Right hindlimb (tissue), 1 donor: ENCODE measurements at regions not wholly inside any gene's neighbourhood (a gene's known extent, or its start where the extent isn't known, plus 50 kb on each side); places are given as distances from the start of the nearest gene placed in this dataset.
A peak's percentile ranks its signal among the peaks of the same experiment; 100 is the strongest.
"Not testable (repeated sequence)": the region's sequence is repeated elsewhere in the genome, so short reads cannot be mapped to it uniquely, and the experiment has no call there.

Source experiments
- DNase-seq: peaks from one replicate; pipeline ENCODE4 v3.0.0-alpha.2; 2018

DNA sequence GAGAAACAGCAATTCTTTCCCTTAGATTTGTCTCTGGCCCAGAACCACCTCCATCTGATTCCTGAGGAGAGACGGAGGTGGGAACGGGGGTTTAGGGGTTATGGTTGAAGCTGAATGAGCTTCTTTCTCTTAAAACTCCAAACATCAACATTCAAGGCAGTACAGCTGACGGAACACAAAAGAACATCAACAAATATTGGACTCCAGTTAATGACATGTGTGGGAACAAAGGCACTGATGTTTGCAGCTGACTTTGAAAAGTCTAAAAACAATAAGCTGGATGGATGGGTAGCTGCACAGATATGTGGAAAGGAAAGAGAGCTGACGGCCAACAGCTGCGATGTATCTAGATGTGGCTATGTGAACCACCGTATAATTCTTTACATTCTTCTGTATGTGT is 256.5 kb downstream of the SOD2 start:
- DNase-seq = no peak

DNA sequence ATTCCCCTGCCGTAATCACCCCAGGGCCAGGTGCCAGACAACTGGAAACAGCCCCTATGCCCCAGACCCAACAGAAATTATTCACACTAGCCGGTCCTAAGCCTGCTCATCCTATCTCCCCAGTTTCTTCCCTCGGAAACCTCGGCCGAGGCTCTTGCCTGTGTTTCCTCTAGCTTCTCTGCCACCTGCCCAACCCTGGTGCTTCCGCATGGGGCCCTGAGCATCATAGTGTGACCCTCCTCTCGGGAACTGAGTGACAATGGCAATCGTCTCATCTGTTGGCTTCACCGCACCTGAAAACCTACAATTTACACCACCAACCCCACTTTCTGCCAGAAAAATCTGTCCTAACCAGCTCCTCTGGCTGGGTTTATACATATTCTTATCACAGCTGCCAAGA is 257.3 kb downstream of the SOD2 start:
- no peak for DNase-seq

DNA sequence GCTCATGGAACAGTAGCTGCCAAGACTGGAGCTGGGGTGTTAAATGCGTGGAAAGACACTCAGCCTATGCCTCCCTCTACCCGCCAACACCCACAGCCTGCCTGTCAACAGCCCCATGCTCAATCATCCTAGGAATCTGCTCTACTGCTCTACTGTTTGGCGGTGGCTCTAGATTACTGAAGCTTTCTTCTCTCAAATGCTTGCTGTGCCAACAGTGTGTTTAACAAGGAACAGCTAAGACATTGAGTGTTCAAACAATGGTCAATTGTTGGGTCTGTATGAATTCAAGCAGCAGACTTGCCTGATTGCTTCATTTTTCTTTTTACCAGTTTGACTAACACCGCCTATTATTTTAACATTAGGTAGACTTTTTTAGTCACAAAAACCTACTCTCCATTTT is 258.6 kb downstream of the SOD2 start:
- no peak for DNase-seq

DNA sequence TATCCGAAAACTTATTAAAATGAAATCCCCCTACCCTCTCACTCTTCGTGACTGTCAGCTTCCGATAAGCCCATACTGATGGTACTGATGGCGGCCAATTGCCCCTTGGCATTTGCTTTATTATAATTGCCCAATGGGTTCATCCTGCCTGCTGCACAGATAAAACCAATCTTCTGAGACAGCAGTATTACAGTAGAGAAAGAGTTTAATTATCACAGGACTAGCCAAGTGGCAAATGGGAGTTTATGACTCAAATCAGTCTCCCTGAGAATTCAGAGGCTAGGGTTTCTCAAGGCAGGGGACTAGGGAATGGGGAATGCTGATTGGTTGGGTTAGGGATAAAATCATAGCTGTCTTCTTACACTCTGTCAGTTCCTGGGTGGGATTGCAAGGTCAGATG is 259.5 kb downstream of the SOD2 start:
- no peak for DNase-seq

DNA sequence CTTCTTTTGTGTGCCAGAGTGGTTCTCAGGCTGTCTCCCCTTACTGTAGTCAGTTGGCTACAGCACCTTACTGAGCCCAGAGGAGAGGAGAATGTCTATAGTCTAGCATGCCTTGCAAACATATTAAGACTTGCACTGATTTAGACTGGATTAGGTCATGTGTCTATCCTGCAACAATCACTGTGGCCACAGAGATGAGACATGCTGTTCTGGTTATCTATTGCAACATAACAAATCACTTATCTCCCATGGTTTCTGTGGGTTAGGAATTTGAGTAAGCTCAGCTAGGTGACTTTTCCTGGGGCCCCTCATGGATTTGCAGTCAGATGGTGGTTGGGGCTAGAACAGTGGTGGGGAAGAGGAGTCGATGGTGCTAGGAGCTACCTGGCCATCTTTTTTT is 261.3 kb downstream of the SOD2 start:
- no peak for DNase-seq

DNA sequence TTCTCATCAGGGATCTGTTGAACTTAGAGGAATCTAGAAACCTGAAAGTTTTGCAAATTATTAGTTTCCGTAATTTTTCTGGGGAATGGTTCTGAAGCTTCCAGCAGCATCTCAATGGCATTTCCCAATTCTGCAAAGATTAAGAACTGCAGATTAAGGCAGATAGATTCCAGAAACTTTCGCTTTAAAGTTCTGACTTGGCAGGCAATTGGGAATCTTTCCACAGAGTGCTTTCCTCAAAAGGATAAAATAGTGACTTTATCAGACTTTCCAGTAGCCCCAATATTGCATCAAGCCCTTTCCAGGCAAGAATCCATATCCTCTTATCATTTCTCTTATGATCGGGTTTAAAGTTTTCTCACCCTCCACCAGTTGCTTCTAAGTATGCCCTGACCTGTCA is 261.1 kb downstream of the FNDC1 start:
- DNase-seq = no peak

DNA sequence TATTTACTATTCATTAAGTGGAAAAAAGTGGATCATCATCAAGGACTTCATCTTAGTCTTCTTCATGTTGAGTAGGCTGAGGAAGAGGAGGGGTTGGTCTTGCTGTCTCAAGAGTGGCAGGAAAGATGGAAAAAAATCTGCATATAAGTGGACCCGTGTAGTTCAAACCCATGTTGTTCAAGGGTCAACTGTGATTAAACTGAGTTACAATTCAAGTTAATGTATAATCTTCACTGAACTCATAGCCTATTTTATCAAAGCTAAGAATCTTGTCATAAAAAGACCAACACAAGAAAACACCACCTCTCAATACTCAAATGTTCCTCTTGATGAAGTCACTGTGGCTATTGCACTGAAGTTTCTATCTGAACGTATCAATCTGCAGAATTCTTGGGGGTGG is 260.2 kb downstream of the FNDC1 start:
- DNase-seq = no peak

DNA sequence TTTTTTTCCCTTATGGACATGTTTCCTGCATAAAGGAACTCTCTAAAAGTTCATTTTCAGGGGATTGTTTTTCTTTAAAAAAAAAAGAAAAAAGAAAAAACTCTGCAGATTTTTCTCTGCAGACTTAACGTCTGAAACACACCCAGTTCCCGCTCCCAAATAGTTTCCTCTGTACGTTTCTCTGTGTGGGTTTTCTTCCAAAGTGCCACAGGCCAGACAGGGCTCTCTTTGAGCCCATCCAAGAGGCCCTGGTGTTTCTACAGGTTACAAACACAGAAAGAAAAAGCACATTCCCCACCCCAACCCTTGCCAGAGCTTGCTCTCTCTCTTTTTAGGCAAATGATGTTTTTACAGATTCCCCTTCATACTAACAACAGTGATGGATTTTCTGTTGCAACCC is 258.6 kb downstream of the FNDC1 start:
- DNase-seq = peak; percentile 66

DNA sequence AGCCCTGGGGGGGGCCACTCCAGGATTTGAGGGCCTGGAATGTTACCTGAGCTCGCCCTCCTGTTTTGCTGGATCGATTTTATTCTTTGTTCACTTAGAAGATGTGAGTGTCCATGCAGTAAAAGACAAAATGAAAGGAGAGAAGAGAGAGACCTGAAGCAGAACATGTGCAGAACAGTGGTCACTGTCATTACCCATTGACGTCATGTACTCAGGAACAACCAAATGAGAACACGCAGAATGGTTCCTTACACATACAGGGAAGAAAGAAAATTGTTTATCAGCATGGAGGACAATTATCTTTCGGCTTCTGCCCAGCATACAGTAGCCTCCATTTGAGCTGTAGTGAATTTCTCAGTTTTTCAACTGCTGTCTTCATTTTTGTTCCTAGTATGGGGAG is 258.1 kb downstream of the FNDC1 start:
- no peak for DNase-seq

DNA sequence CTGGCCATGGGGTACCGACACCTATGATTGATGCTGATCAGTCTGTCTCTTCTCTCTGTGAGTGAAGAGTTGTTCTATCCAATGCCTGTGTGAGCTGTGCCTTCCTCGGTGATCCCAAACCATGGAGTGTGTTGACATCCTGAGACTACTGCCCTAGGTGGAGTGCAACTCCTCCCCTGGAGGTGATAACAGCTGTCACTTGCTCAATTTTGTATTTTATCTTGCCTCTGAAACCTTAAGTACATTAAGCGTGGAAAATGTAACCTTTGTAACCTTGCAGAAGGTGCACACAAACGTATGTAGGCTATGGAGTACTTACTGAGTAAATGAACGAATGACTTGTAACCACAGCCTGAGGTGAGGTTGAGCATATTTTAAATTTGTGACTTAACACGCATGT is 256.2 kb downstream of the FNDC1 start:
- DNase-seq = no peak

DNA sequence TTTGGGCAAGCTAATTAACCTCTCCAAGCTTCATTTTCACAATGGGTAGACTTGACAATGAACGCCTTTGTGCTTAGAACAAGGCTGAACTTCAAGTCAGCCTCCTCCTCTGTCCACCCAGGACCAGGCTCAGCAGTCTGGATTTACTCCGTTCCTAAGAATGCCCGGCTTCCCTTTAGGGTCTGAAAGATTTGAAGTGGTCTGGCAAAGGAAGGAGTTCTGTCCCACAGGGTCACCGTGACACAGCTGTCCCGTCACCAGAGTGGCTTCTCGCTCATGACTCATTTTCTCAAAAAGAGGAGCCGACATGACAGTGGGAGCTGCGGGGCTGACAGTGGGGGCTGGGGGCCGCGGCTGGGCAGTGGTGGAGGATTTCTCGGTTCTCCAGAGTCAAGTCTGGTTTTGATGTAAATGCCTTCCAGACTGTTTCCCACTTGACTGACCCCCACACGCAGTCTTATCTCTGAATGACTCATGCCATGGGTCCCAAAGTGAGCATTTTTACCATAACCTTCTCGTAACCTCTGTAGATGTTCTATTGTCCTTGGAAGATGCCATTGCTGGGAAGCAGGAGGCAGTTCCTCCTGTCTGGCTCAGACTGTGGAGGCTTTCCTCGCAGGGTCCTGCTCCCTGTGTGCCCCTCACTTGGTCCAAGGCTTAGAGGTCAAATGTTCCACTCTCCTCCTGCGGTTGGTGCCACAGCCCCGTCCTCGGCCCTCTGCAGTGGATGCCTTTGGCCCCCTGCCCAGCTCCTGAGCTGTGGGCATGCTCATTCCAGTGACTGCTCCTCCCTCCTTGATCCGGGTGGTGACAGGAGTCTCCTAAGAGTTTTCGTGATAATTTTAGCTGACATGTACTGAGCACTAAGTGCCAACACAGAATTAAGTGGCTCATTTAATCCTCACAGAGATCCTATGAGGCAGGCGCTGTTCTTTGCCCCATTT is 253.1 kb downstream of the FNDC1 start:
- no peak for DNase-seq

DNA sequence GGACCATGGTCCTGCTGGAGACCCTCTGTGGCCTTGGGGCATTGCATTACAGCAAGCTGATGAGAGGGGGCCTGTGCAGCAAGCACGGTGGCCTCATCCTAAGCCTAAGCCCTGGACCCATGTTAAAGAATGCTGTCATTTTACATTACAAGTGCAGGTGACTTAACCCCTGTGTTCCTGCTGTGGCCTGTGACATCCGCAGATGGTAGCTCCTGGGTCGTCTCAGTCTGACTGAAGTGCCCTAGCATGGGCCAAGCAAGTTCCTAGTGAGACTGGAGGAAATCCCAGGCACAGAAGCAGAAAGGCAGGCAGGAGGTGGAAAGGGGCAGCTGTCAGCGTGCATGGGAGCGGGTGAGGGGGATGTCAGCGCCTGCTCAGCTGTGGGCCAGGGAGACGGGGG is 252.4 kb downstream of the FNDC1 start:
- no peak for DNase-seq

DNA sequence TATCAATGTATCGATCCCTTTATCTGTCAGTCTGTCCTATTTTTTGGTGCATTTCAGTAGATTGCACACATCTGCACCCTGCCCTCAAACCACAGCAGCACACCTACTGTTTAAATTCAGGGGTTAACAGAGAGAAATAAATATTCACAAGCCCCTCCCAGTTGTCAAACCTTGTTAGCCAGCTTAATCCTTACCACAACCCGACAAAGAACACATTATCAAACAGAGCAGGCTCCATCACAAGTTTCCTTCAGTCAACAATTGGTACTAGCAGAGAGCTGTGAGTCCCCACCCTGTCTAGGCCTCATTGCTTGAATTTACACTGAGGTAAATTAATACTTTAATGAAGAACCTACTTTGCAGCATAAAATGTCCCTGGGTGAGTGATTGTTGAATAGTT is 249.8 kb downstream of the FNDC1 start:
- DNase-seq = no peak

DNA sequence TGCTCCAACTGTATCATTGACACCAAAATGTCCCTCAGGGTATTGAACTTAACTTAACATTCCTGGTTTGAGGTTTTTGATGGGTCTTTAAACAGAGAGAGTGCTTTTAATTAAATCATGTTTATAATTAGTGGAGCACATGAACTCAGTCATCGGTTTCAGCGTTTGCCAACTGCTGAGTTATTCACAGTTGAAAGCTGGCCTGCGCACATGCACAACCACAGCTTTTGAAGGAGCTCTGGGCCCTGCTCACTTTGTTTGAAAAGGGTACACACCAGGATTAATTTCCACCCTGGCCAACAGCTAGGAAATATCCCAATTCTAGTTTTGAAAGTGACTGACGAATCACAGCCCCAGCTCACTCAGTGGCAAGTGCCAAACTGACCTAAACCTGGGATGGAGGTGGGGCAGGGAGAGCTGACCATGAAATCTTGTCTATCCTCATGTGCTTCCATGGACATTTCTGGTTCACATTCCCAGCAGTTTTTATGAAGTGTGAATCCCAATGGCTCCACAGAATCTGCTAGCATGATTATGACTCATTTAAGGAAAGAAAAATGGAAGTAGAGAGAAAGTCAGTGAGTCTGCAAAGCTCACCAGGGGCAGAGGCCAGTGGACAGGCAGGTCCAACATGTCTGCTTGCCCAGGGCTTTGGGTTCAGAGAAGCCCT is 247.8 kb downstream of the FNDC1 start:
- DNase-seq = no peak

DNA sequence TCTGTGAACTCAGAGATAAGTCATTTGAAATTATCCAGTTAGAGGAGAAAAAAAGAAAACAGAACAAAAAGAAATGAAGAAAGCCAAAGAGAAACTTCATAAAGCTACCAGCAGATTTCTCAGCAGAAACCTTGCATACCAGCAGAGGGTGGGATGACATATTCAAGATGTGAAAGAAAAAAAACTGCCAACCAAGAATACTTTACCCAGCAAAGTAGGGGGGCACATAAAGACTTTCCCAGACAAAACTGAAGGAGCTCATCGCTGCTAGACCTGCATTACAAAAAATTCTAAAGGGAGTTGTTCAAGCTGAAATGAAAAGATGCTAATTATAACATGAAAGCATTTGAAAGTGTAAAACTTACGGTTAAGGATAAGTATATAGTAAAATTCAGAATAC is 246.3 kb downstream of the FNDC1 start:
- no peak for DNase-seq

DNA sequence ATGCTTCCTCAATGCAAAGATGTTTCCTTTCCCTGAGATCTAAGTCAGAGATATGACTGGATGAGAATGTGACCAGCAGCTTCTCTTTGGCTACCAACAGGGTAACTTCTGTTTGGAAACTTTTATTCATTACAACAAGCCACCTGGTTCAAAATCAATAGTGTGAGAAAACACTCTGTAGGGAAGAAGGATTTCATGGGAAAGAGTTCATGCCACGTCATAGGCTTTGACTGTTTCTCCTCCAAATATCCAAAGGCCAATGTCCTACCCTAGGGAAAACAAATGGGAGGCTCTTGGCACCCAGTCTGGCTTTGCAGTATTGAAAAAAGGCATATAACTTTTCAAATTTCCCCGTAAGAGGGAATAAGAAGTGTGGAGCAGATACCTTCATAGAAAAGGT is 245.5 kb downstream of the FNDC1 start:
- no peak for DNase-seq

DNA sequence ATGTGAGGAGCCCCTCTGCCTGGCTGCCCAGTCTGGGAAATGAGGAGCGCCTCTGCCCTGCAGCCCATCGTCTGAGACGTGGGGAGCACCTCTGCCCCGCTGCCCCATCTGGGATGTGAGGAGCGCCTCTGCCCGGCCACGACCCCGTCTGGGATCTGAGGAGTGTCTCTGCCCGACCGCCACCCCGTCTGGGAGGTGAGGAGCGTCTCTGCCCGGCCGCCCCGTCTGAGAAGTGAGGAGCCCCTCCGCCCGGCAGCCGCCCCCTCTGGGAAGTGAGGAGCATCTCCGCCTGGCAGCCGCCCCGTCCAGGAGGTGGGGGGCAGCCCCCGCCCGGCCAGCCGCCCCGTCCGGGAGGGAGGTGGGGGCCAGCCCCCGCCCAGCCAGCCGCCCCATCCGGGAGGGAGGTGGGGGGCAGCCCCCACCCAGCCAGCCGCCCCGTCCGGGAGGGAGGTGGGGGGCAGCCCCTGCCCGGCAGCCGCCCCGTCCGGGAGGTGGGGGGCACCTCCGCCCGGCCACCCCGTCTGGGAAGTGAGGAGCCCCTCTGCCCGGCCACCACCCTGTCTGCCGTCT is 238.1 kb downstream of the FNDC1 start:
- not testable (repeated sequence) for DNase-seq

DNA sequence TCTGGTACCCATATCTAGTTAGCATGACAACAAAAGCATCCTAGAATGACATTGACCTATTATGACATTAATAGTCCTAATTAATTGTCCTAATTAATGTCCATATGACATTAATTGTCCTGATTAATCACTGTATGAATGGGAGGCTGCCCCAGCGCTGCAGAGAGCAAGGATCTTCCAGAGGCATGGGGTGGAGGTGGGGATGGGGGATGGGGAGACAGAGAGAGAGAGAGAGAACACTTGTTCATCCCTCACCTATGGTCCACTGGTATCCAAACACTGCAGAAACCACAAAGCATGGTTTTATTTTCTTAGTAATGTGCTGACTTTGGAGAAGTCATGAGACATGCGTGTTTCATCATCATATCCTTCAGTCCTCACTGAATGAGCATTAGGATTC is 235.1 kb downstream of the FNDC1 start:
- no peak for DNase-seq

DNA sequence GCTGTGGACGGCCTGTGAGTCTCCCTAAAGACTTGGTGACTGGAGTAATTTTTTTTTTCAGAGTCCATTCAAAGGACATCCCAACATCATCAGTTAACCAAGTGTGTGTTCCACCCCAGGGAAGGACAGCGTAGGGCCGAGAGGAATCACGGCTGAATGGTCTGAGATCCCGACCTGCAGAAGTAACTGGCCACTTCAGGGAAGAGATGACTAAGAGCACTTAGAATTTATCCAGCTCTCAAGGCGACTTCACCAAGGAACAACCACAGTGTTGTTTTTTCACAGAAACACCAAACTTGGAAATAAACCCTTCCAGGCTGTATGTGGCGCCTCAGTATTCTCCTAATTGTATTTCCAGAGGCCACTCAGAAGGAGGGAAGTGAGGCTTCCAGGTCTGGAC is 231.6 kb downstream of the FNDC1 start:
- no peak for DNase-seq

DNA sequence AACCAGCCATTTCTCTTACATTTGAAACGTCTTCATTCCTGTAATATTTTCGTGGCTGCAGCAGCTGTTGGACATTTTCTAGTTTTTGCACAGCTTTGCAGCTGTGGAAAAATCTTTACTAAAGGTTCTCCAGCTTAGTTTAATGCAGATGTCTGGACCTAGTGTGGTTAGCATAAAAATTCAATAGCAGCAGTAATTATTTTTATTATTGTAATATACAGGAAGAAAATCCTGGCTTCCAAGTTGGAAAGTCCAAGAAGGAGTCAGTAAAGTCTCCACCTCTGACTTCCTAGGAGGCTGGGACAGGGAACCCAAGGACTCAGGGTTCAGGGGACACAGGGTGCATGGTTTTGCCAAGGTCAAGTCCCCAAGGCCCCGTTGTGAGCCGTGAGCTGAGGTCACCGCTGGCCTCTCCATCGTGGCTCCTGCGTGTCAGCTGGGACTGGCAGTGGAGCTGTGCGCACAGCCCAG is 230.6 kb downstream of the FNDC1 start:
- peak; percentile 72 for DNase-seq

DNA sequence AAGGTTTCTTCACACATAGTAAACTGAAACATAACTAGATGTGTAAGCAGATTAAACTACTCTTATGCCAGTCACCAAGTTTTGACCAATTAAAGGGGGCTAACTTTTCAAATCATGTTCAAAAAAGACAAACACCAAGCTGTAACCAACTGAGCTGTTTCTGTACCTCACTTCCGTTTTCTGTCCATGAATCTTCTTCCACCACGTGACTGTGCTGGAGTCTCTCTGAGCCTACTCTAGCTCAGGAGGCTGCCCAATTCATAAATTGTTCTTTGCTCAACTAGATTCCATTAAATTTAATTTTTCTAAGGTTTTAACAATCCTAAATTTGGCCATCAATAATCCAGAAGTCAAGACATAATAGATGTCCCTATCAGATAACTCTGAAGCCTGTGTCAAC is 229.4 kb downstream of the FNDC1 start:
- DNase-seq = no peak

DNA sequence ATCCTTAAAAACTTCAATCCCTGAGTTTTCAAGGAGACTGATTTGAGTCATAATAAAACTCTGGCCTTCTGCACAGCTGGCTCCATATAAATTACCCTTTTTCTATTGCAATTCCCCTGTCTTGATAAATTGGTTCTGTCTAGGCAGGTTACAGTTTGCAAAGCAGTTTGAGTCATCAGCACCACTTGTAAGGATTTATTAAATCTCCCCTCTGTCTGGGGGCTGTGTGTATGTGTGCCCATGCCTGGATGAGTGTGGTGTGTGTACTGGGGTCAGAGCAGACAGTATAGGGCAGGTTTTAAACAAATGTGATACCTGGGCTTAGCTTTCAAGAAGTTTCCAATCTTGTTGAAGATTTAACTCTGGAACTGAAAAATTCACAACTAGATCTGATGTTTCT is 228.6 kb downstream of the FNDC1 start:
- DNase-seq = no peak

DNA sequence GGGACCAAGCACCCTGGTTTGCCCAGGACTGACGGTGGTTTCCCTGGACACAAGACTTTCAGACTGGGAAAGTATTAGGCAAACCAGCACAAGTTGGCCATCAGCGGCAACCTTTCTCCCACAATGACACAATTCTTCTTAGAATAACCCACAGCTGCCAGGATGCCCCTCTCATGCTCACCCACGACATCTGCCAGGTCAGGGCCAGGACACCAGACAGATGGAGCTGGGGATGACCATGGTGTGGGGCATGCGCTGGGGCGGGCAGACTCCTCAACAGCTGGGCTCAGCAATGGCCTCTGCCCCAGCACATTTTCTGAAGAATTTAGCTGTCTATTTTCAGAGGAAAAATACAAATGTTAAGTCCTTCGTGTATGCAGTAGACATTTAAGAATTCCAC is 226.4 kb downstream of the FNDC1 start:
- no peak for DNase-seq

DNA sequence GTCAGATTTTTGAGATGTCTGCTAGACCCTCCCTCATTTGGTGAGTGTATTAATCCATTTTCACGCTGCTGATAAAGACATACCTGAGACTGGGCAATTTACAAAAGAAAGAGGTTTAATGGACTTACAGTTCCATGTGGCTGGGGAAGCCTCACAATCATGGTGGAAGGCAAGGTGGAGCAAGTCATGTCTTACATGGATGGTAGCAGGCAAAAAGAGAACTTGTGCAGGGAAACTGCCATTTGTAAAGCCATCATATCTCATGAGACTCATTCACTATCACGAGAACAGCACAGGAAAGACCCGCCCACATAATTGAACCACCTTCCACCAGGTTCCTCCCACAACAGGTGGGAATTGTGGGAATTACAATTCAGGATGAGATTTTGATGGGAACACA is 223.5 kb downstream of the FNDC1 start:
- DNase-seq = not testable (repeated sequence)
